HepG2 (cell line): ENCODE measurements at regions not wholly inside any gene's neighbourhood (a gene's known extent, or its start where the extent isn't known, plus 50 kb on each side); places are given as distances from the start of the nearest gene placed in this dataset.

Experiments
- MEIS2 ChIP-seq: sonication (generic); formaldehyde crosslinking; IDR thresholded peaks from 2 replicates; pipeline ENCODE4 v1.9.0; 2021; ENCODE audit warnings: mild to moderate bottlenecking, missing genetic modification reagents
- ZKSCAN1 ChIP-seq: fragments of 150-350 bp; IDR thresholded peaks from 2 replicates; pipeline ENCODE4 v1.6.1; 2014; ENCODE audit warnings: low read length
- ZNF83 ChIP-seq: sonication (generic); formaldehyde crosslinking; IDR thresholded peaks from 2 replicates; pipeline ENCODE4 v1.4.0; 2020; ENCODE audit warnings: missing genetic modification reagents, mild to moderate bottlenecking, borderline replicate concordance
- TF ChIP-seq, protein P1 (sequence below): sonication (generic); formaldehyde crosslinking; IDR thresholded peaks from 2 replicates; pipeline ENCODE4 v1.5.0; 2020; ENCODE audit warnings: mild to moderate bottlenecking, missing genetic modification reagents, moderate library complexity
- TF ChIP-seq, protein P2 (sequence below), 2 experiments: fragments of 450-650 bp in 1 of 2; sonication (generic) in 1 of 2; formaldehyde crosslinking in 1 of 2; IDR thresholded peaks; 2 replicates each; pipeline versions ENCODE4 v1.6.1 to v1.8.0; 2016 to 2022; ENCODE audit warnings: antibody characterized with exemption in 1 of 2, mild to moderate bottlenecking in 1 of 2, missing genetic modification reagents in 1 of 2
- TF ChIP-seq, protein P3 (sequence below): sonication (generic); formaldehyde crosslinking; IDR thresholded peaks from 2 replicates; pipeline ENCODE4 v1.4.0; 2020; ENCODE audit warnings: missing genetic modification reagents

DNA sequence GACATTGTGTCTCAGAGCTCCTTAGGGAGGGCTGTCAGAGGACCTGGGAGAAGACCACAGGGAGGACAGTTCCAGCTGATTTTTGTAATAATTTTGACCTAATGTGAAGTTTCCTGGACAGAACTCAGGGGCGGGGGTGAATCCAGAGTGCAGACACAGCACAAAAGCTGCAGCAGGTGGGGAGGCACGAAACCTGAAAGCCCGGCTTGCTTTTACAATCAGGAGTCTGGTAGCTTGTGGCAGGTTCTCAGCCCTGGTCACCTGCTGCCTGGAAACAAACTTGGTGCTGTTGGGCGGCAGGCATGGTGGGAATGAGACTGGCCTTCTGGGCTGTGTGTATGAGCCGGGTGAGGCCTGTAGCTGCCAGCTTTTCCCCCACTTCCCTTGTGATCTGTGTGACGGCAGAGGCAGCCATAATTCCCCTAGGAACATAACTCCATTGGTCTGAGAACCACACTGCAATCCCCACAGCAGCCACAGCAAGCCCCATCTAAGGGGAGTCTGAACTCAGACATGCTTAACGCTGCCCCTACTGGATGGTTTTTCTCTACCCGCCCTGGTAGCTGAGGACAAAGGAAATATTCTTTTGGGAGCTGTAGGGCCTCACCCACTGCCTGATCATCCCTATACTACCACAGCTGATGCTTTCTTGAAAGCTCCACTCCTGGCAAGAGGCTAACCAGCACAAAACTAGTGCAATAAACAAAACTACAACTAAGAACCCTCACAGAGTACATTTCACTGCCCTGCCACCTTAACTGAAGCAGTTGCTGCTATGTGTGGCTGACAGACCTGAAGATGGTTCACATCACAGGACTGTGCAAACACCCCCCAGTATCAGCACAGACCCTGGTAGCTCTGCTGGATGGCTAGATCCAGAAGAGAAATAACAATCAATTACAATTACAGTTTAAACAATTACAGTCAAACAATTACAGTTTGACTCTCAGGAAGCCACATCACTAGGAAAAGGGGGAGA lies 1055.1 kb upstream of the GJE1 start (continued):
- TF ChIP-seq ZKSCAN1 (no peak), ZNF83 (CRISPR knock-in tag) (0 out of 2 replicates have a peak, but pooled peaks have one; percentile 15), MEIS2 (CRISPR knock-in tag) (no peak)
- TF ChIP-seq, protein P1, sequence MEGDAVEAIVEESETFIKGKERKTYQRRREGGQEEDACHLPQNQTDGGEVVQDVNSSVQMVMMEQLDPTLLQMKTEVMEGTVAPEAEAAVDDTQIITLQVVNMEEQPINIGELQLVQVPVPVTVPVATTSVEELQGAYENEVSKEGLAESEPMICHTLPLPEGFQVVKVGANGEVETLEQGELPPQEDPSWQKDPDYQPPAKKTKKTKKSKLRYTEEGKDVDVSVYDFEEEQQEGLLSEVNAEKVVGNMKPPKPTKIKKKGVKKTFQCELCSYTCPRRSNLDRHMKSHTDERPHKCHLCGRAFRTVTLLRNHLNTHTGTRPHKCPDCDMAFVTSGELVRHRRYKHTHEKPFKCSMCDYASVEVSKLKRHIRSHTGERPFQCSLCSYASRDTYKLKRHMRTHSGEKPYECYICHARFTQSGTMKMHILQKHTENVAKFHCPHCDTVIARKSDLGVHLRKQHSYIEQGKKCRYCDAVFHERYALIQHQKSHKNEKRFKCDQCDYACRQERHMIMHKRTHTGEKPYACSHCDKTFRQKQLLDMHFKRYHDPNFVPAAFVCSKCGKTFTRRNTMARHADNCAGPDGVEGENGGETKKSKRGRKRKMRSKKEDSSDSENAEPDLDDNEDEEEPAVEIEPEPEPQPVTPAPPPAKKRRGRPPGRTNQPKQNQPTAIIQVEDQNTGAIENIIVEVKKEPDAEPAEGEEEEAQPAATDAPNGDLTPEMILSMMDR (CRISPR knock-in tag) = peak; percentile 58
- TF ChIP-seq, protein P2, sequence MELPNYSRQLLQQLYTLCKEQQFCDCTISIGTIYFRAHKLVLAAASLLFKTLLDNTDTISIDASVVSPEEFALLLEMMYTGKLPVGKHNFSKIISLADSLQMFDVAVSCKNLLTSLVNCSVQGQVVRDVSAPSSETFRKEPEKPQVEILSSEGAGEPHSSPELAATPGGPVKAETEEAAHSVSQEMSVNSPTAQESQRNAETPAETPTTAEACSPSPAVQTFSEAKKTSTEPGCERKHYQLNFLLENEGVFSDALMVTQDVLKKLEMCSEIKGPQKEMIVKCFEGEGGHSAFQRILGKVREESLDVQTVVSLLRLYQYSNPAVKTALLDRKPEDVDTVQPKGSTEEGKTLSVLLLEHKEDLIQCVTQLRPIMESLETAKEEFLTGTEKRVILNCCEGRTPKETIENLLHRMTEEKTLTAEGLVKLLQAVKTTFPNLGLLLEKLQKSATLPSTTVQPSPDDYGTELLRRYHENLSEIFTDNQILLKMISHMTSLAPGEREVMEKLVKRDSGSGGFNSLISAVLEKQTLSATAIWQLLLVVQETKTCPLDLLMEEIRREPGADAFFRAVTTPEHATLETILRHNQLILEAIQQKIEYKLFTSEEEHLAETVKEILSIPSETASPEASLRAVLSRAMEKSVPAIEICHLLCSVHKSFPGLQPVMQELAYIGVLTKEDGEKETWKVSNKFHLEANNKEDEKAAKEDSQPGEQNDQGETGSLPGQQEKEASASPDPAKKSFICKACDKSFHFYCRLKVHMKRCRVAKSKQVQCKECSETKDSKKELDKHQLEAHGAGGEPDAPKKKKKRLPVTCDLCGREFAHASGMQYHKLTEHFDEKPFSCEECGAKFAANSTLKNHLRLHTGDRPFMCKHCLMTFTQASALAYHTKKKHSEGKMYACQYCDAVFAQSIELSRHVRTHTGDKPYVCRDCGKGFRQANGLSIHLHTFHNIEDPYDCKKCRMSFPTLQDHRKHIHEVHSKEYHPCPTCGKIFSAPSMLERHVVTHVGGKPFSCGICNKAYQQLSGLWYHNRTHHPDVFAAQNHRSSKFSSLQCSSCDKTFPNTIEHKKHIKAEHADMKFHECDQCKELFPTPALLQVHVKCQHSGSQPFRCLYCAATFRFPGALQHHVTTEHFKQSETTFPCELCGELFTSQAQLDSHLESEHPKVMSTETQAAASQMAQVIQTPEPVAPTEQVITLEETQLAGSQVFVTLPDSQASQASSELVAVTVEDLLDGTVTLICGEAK (IDR thresholded peaks at IDR 0.05) = no peak
- TF ChIP-seq, protein P2 (CRISPR knock-in tag; IDR thresholded peaks at IDR 0.05) = no peak
- TF ChIP-seq, protein P3, sequence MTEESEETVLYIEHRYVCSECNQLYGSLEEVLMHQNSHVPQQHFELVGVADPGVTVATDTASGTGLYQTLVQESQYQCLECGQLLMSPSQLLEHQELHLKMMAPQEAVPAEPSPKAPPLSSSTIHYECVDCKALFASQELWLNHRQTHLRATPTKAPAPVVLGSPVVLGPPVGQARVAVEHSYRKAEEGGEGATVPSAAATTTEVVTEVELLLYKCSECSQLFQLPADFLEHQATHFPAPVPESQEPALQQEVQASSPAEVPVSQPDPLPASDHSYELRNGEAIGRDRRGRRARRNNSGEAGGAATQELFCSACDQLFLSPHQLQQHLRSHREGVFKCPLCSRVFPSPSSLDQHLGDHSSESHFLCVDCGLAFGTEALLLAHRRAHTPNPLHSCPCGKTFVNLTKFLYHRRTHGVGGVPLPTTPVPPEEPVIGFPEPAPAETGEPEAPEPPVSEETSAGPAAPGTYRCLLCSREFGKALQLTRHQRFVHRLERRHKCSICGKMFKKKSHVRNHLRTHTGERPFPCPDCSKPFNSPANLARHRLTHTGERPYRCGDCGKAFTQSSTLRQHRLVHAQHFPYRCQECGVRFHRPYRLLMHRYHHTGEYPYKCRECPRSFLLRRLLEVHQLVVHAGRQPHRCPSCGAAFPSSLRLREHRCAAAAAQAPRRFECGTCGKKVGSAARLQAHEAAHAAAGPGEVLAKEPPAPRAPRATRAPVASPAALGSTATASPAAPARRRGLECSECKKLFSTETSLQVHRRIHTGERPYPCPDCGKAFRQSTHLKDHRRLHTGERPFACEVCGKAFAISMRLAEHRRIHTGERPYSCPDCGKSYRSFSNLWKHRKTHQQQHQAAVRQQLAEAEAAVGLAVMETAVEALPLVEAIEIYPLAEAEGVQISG (CRISPR knock-in tag) = 0 out of 2 replicates have a peak, but pooled peaks have one; percentile 45
